Hepatocyte (in vitro differentiated cells): ENCODE measurements at regions not wholly inside any gene's neighbourhood (a gene's known extent, or its start where the extent isn't known, plus 50 kb on each side); places are given as distances from the start of the nearest gene placed in this dataset.

ENCODE experiments used
- EZH2 ChIP-seq: fragments of 200-600 bp; sonication (generic); IDR thresholded peaks from 2 replicates; pipeline ENCODE4 v1.6.1; 2016; ENCODE audit warnings: antibody characterized with exemption, mild to moderate bottlenecking, borderline replicate concordance
- EZH2phosphoT487 ChIP-seq: fragments of 200-600 bp; sonication (generic); IDR thresholded peaks from one replicate; pipeline ENCODE4 v1.6.1; 2018; ENCODE audit warnings: antibody characterized with exemption, mild to moderate bottlenecking, low read depth, moderate library complexity; ENCODE audit not compliant: unreplicated experiment, severe bottlenecking
- TF ChIP-seq, protein P1 (sequence below): fragments of 200-600 bp; sonication (generic); IDR thresholded peaks from 2 replicates; pipeline ENCODE4 v1.5.1; 2016; ENCODE audit warnings: antibody characterized with exemption, mild to moderate bottlenecking; ENCODE audit not compliant: poor library complexity

DNA sequence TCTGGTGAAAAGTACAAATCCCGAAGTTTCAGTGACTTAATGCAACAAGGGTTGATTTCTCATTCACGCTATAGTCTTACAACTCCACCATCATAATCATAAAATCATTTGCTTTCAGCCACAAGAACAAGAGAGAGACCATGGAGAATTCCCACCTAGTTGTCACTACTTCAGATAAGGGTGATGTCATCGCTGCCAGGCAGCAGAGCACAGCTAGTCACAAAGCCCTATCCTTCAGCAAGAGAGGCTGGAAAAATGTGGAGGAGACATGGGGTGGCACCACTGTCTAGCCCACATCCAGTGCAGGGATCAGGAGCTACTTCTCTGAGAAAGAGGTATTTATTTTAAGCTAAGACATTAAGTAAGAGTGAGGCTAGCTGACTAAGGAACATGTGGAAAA, 356.1 kb downstream of the YTHDC2 start:
- TF ChIP-seq, protein P1, sequence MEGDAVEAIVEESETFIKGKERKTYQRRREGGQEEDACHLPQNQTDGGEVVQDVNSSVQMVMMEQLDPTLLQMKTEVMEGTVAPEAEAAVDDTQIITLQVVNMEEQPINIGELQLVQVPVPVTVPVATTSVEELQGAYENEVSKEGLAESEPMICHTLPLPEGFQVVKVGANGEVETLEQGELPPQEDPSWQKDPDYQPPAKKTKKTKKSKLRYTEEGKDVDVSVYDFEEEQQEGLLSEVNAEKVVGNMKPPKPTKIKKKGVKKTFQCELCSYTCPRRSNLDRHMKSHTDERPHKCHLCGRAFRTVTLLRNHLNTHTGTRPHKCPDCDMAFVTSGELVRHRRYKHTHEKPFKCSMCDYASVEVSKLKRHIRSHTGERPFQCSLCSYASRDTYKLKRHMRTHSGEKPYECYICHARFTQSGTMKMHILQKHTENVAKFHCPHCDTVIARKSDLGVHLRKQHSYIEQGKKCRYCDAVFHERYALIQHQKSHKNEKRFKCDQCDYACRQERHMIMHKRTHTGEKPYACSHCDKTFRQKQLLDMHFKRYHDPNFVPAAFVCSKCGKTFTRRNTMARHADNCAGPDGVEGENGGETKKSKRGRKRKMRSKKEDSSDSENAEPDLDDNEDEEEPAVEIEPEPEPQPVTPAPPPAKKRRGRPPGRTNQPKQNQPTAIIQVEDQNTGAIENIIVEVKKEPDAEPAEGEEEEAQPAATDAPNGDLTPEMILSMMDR = no peak
- TF ChIP-seq EZH2phosphoT487 (no peak), EZH2 (no peak)
